ENCODE measurements at regions not wholly inside any gene's neighbourhood (a gene's known extent, or its start where the extent isn't known, plus 50 kb on each side); places are given as distances from the start of the nearest gene placed in this dataset.
"Not testable (repeated sequence)": the region's sequence is repeated elsewhere in the genome, so short reads cannot be mapped to it uniquely, and the experiment has no call there.

DNA sequence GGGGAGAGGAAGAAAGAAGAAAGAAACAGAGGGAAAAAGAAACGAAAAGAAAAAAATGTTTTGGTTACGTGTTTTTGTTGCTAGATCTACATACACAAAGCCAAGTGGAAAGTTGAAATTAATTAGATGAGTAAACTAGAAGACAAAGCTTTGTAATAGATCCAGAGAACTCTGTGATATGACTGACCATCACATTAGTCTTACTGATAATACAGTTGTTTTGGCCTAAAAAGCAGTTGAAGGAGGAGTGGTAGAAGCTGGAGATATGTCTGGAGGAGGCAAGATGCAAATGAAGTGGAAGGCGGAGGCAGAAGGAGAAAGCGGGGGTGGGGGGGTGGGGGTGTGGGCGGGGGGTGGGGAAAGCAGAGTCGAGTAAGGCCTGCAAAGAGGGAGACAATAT lies 500.1 kb upstream of the ID4 start:
- DNase-seq = no peak

DNA sequence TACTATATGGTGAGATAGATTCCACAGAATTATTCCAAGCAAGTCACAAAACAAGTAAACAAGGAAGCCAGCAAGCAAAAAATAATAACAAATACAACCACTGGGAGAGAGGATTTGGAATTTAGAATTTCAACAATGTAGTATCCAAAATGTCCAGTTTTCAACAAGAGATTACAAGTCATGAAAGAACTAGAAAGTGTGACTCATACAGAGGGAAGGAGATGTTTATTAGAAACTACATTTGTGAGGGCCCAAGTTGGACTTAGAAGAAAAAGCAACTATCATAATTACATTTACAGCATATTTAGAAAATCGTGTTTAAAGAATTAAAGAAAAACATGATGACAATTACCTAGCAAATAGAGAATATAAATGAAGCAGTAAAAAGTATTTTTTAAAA lies 494.6 kb upstream of the ID4 start:
- DNase-seq = no peak

DNA sequence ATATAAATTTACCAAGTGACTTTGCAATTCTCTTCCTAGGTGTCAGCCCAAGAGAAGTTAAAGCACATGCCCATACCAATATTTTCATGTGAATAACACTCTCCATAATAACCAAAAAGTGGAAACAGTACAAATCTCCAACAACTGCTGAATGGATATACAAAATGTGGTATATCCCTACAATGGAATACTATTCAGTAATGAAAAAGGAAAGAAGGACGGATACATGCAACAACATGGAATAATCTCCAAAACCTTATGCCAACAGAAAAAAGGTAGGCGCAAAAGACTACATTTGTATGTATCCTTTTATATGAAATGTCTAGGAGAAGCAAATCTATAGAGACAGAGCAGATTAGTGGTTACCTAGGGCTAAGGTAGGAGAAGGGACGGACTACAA lies 487.7 kb upstream of the ID4 start:
- DNase-seq = no peak

DNA sequence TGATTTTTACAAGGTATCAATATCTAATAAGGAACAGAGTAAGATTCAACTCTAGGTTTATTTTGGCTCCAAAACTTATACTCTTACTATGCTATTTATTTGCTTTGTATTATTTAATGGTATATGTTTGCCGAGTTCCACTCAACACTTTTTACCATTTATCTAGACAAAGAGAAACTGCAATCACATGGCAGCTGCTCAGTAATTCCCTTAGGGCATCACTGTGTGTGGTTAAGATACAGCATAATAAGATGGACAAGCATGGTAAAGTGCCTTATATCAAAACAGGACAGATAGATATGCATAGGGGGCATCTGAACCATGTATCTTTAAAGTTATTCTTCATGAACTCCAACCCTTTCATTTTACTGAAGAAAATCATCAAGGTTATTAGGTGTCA lies 483.0 kb upstream of the ID4 start:
- DNase-seq = peak; percentile 3 to 61

DNA sequence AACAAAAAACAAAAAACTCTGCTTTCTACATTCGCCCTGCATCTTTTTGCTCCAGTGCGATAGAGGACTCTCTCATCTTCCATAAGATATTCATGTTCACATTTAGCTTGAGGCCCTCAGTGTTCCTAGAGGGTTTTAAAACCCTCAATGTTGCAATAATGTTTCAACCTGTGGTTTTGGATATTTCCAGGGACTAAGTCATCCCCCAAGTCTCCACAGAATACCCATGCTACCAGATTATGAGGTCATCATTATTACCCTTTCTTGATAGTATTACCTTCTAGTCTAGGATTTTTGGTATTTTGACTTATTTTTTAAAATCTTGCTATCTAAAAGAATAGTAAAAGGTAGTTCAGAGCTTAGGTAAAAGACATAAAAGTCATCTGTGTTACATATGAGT lies 480.5 kb upstream of the ID4 start:
- no peak for DNase-seq

DNA sequence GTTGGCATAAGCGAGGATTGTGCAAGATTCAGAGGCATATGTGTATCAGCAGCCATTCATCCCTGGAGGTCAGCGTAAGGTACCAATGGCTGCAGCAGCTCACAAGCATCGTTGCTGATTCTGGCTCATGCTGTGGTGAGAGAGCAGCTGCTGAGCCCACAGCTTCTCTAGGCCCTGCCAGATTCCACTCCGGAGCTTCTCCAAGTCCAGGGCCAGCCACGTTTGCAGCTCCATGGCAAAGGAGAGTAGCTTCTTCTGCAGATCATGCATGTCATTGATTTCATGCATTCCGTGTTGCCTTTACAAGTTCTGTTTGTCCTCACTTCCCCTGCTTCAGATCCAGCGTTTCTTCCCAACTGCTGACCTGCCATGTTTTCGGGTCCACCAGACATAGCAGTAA lies 474.8 kb upstream of the ID4 start:
- no peak for DNase-seq

DNA sequence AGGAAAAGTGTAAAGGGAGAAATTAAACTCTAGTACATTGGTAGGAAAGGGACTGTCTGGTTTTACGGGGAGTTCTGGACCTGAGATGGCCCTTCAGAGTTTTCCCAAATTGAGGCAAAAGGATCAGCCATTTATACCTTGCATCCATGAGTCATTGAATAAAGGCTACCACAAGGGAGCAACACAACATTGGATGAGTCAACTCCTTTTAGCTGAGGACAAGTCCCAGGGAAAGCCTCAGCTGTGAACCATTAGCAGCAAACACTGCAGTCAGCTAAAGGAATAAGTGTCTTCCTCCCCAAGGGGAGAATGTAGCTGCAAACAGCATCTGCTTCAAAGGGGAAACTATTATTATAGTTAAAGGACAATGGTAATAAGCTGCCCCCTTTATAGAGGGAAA lies 468.7 kb upstream of the ID4 start:
- no peak for DNase-seq

DNA sequence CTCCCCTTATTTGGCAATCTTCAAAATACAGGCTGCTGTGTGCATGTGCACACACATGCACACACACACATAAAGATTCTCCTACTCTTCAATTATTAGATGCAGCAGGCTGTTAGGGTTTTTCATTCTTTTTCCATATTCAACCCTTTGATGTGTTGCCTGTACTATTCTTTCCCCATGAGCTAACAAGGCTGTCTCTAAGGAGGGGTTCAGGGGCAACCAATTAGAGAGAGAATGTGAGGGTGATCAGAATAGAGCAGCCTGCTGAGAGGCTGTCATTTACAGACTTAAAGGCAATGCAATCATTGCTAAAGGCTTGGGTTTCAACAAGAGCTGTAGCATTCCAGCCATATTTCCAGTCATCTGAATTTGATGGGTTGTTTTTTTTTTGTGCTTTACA lies 467.4 kb upstream of the ID4 start:
- no peak for DNase-seq

DNA sequence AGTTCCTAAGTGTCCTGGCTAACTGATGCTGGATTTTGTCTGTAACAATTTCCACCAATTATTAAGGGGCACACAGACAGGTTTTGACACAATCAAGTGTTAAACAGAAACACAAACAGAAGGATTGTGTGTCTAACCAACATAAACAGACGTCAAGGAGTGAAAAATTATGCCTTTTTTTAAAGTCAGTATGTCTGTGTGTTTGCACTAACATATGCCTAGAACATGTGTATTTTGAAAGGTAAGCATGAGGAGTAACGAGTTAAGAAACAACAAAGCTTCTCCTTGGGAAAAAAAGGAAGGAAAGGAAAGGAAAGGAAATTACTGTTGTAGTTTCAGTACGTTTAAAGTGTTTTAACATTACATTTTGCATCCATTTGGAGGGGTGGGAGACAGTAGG lies 466.3 kb upstream of the ID4 start:
- DNase-seq = no peak

DNA sequence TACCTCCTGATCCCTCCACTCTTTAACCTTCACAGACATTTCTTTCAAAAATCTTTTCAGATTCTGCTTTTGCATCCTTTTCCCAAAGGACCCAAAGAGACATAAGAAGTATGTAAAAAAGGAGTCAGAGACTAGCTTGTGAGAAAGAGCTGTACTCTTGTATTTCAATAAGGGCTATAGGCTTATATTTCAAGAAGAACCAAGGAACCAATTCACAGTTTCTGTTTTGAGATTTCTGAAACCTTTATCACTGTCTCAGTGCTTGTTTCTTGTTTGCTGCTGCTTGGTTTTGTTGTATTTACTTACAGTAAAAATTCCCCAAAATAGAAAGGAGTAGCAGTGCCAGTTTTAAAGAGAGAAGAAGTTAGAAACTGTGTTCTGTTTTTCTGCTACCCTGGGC lies 461.6 kb upstream of the ID4 start:
- no peak for DNase-seq

DNA sequence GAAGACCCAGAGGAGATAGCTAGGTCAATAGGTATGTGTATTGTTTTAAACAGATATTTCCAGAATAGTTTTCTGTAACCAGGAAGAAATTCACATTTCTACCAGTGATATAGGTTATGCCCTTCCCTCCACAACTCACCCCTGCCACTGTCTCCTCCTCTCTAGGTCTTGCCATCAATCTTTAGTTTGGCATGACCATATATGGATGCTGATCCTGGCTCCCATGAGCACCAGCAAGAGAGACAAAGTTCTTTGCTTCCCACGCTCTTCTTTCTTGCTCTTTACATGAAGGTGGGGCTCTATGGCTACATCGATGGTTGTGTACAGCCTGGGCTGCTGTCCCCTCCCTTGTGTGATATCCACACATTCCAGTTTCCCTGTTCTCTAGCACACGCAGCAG lies 459.4 kb upstream of the ID4 start:
- DNase-seq = no peak

DNA sequence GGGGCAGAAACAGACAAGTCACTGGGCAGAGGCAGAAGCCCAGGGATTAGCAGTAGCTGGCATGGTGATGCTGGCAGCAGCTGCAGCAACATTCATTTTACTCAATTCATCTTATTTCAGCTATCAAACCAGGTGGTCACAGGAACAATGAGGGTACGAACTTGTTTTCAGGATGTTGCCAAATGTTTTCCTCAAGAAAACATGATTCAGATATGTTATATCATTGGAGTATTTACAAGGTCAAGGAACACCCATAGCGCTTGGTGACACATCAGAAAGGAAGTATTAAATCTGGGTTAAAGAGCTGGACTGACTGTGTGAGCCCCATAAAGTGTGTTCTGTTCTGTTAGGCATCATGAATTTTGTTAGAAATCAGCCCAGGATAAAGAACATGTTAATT lies 456.9 kb upstream of the ID4 start:
- no peak for DNase-seq

DNA sequence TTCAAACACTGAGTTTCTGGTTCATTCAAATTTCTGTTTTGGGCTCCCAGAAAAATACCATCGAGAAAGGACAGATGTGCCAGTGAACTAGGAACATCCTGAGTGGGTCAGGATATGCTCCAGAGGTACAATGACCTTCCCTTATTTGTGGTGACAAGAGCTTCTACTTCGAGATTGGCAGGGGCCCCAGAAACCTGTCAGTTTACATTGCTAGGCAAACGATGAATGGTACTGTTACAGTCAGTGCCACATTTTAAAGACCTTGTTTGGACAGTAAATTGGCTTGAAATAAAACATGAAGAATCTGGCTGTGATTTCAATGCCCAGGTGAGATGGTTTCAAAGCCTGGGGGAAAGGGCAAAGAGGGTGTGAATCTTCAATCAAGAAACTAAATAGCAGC lies 454.5 kb upstream of the ID4 start:
- DNase-seq = peak; percentile 8 to 64

DNA sequence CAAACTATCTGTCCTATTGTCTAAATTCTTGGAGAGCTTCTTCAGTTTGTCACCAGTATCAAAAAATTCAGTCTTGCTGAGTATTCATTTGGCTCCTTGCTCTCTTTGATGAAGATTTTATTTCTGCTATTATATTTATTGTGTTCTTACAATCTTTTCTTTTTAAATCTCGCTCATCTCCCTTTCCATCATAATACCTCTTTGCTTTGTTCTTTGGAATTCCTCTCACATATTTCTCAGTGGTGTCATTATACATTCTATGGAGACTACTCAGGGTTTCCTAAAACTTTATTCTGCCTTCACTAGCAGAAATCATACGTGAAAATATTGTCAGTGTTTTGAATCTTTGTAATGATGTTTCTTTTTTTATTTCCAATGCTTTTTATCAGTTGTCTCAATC lies 445.2 kb upstream of the ID4 start:
- no peak for DNase-seq

DNA sequence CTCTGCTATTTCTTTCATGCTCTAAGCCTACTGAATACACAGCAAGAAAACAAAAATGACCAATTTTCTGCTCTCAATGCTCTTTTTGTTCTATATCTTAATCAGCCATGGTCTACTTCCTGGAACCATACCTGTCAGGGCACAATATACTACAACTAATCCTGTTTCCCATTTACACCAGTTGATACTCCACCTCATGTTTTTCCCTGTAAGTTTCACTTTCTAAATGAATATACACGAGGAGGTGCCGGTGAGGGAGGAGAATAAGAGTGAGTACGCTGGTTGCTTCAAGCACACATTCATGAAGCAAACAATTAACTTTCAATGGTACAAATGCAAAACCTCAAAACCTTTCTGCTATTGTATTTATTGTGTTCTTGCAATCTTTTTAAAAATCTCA lies 443.1 kb upstream of the ID4 start:
- no peak for DNase-seq

DNA sequence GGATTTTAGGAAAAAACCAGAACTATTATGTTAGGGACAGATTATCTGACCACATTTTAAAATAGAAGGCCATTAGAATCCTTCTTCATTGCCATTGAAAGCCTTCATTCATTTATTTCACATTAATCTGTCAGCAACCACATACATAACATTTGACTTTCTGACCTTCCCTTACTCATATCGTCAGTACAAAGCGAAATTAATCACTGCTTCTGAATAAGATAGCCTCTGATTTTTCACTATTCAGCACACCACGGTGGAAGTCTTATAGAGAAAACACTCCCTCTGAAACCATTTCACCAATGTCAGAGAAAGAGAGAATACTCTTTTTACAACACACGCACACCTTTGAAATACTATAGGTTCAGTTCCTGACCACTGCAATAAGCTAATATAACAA lies 442.5 kb upstream of the ID4 start:
- DNase-seq = no peak

DNA sequence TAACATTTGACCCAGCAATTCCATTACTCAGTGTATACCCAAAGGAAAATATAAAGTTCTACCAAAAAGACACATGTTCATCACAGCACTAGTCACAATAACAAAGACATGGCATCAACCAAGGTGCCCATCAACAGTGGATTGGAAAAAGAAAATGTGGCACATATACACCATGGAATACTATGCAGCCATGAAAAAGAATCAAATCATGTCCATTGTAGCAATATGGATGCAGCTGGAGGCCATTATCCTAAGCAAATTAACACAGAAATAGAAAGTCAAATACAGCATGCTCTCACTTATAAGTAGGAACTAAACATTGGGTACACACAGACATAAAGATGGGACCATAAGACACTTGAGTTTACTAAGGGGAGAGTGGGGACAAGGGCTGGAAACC lies 441.9 kb upstream of the ID4 start:
- no peak for DNase-seq

DNA sequence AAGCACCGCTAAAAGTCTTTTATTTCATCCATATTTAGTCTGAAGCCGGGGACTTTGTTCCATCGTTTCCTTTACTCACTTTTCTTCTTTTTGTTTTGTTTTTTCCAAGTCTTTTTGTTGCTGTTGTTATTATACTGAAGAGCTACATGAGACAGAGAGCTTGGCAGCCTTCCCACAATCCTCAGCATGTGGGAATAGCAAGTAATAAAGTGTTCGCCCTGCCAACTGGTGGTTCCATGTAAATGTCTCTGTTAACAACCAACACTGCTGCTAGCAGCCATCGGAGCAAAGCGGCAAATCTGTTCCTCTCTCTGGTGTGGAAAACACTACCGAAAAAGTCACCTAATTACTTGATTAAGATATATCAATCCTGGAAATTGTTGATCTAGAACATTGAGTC lies 437.8 kb upstream of the ID4 start:
- DNase-seq = peak in 1 of 2 experiments; percentile 35

DNA sequence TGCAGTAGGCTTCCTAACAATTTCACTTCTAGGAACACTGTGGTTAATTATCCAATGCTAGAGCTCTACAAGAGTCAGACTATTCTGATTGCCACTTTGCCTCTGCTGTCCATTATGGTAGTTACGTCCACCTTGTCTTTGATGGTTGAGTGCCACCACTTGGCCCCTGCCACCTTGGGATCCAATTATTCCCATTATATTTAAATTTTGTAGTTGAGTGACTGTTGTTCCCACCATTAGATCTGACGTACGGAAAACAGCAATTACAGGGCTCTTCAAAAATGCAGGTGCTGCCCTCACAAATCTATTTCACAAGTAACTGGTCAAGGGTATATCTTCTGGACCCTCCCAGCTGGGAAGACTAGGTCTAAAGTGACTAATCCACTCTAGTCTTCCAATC lies 432.3 kb upstream of the ID4 start:
- DNase-seq = not testable (repeated sequence)

DNA sequence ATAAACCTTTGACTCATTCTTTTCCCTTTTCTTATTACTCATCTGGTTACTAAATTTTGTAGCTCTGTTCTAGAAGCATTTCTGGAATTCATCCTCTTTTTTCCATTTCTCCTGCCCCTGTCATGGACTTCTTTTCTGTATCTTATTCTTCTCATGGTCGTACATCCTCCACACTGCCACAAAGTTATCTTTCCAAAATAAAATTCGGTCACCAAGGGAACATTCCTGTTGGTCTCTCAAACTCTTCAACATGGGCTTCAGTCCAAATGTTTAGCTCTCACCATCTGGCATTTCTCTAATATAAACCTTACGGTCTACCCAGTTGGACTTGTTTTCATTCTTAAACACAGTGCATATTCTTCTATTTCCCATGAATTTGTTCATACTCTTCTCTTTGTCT lies 428.8 kb upstream of the ID4 start:
- no peak for DNase-seq

DNA sequence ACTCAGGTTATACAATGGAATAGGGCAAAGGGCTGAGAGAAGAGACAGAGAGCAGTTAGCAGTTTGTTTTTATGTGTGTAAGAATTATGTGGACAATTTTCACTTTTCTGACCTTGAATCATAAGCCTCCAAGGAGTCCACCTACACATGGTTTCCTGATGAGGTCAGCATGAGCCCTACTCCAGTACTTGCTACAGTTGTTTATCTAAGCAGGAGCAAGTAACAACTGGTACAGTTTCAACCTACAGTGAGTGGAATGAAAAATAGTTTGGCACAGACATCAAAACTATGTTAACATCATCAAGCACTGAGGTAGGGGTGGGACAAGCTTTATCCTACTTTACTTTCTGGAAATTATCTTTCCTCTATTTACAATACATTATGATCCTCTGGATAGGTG lies 426.7 kb upstream of the ID4 start:
- no peak for DNase-seq

DNA sequence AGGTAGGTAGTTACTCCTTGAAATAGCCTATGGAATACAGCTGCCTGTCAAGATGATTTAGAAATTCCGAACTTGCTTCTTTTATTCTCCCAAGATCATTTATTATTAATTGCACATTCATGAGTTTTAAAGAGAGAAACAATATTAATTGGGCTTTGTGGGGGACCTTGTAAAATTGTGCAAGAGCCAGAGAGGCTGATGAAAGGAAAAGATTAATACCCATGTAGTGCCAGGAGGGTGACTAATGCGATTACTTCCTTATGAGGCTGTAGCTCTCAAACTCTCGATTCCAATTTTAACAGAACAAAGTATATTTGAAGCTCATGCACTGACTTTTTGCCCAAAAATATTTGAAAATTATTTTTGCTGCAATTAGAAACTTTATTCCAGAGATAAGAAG lies 423.8 kb upstream of the ID4 start:
- DNase-seq = no peak

DNA sequence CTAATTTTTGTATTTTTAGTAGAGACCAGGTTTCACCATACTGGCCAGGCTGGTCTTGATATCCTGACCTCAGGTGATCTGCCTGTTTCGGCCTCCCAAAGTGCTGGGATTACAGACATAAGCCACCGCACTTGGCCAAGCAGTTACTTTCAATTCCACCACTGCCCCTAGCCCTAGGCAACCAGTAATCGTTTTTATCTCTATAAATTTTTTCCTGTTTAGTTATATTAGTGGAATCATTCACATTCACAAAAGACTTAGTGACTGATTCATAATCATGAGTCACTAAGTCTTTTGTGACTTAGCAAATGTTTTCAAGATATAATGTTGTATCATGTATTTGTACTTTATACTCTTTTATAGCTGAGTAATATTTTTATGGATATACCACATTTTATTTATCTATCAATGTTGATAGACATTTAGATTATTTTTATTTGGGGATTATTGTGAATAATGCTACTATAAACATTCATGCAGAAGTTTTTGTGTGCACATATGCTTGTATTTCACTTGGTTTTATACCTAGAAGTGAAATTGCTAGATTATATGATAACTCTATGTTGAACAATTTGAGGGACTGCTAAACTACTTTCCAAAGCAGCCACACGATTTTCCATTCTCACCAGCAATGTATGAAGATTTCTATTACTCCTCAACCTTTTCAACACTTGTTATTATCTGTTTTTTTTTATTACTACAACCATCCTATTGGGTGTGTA lies 421.4 kb upstream of the ID4 start:
- no peak for DNase-seq

DNA sequence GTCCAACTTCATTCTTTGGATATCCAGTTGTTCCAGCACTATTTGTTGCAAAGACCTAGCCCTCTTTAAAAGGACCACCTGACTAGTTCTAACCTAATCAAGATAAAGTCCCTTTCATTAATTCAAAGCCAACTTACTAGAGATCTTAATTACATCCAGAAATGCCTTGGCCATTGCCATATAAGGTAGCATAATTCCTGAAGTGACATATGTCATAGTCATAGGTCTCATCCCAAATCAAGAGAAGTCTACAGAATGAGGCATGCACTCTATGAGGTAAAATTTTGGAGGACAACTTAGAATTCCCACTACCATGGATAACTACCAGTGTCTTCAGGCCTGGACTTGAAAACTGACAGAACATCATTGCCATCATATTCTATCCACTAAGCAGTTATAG lies 420.4 kb upstream of the ID4 start:
- DNase-seq = no peak

DNA sequence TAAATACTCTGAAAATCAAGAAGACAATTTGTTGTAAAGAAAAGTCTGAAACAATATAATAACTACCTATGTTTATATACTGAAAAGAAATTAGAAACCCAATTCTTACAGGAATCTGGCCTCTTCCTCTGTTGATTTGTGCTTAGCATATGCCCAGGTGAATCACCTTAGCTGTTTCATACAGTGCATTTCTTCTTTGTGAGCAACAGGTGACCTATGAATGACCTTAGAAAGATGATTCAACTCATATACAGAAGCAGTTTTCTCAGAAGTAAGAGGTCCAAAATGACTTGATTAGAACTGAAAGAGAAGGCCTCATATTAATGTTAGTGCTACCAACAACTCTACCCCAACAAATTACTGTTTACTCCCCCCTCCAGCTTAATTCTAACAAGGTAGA lies 419.5 kb upstream of the ID4 start:
- no peak for DNase-seq

DNA sequence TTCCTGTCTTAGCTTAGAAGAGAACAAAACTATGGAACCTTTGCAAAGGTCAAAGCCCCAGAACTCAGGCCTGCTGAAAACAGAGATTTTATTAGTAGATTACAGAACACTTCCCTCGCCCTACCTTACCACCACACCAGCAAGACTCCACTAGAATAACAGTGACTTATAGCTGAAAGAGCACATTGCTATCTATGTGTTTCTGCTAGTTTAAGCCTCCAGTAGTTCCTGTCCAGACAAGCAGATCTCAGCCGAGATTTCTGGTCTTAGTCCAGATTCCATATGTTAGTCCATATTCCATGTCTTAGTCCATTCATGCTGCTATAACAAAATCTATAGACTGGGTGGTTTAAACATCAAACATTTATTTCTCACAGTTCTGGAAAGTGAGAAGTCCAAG lies 412.3 kb upstream of the ID4 start:
- no peak for DNase-seq

All from NCI-H2081 (cell line).